SK-N-MC (cell line): ENCODE measurements at regions not wholly inside any gene's neighbourhood (a gene's known extent, or its start where the extent isn't known, plus 50 kb on each side); places are given as distances from the start of the nearest gene placed in this dataset.

Experiments
- EZH2 ChIP-seq: fragments of 200-600 bp; sonication (generic); IDR thresholded peaks from one replicate; pipeline ENCODE4 v1.6.1; 2017; ENCODE audit warnings: antibody characterized with exemption
- POLR2AphosphoS5 ChIP-seq: IDR thresholded peaks from 2 replicates; pipeline ENCODE4 v1.6.1; 2012; ENCODE audit warnings: mild to moderate bottlenecking, low read depth, low read length, borderline replicate concordance

DNA sequence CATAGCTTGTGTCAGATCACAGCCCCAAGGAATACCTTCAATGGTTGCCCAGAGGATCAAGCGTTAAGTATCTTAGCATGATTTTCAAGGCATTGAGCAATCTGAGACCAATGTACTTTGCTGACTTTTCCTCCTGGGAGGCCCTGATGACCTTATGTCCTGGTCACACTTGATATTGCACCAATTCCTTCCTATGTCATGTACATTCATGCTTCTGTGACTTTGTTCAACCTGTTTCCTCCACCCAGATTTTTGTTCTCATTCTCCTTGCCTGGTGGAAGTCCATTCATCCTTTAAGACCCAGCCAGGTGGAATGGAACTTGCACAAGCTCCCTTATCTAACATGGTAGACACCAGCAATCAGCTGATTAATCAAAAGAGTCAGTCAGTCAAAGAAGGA, 160.8 kb downstream of the PFKFB3 start:
- TF ChIP-seq POLR2AphosphoS5, result no peak
- TF ChIP-seq EZH2, result no peak
